HG03060 (cell line): ENCODE measurements at regions not wholly inside any gene's neighbourhood (a gene's known extent, or its start where the extent isn't known, plus 50 kb on each side); places are given as distances from the start of the nearest gene placed in this dataset.

ENCODE experiments used
- ATAC-seq: cut with Tn5 transposase; IDR thresholded peaks from one replicate; pipeline ENCODE4 v1.9.1; 2021; ENCODE audit warnings: low read depth, moderate number of reproducible peaks; ENCODE audit not compliant: unreplicated experiment

GRCh38 chr1:209038735-209039134 is 544.8 kb upstream of the CAMK1G start:
- no peak for ATAC-seq

- ATAC-seq, result no peak
These were observed 543.2 kb upstream of the CAMK1G start for GRCh38 chr1:209040351-209040750.

GRCh38 chr1:209041927-209042326 is 541.6 kb upstream of the CAMK1G start:
- ATAC-seq, result no peak

- no peak for ATAC-seq
These were observed 541.1 kb upstream of the CAMK1G start for GRCh38 chr1:209042413-209042812.

- no peak for ATAC-seq
These were observed 538.0 kb upstream of the CAMK1G start for GRCh38 chr1:209045331-209046057.

GRCh38 chr1:209046058-209046417 is 537.5 kb upstream of the CAMK1G start:
- no peak for ATAC-seq

- no peak for ATAC-seq
These were observed 536.6 kb upstream of the CAMK1G start for GRCh38 chr1:209046935-209047334.

- ATAC-seq, result no peak
These were observed 534.4 kb upstream of the CAMK1G start for GRCh38 chr1:209048941-209049669.

- no peak for ATAC-seq
These were observed 531.9 kb upstream of the CAMK1G start for GRCh38 chr1:209051570-209051969.

GRCh38 chr1:209053587-209053986 is 529.9 kb upstream of the CAMK1G start:
- ATAC-seq, result no peak

- ATAC-seq, result no peak
These were observed 526.4 kb upstream of the CAMK1G start for GRCh38 chr1:209057083-209057482.

GRCh38 chr1:209057901-209058300 is 525.6 kb upstream of the CAMK1G start:
- no peak for ATAC-seq

GRCh38 chr1:209059376-209059775 is 524.1 kb upstream of the CAMK1G start:
- ATAC-seq, result no peak

GRCh38 chr1:209059981-209060380 is 523.5 kb upstream of the CAMK1G start:
- no peak for ATAC-seq

GRCh38 chr1:209062081-209062620 is 521.4 kb upstream of the CAMK1G start:
- no peak for ATAC-seq

GRCh38 chr1:209062863-209063262 is 520.7 kb upstream of the CAMK1G start:
- ATAC-seq, result no peak

GRCh38 chr1:209063767-209064659 is 519.5 kb upstream of the CAMK1G start:
- no peak for ATAC-seq

- ATAC-seq, result no peak
These were observed 518.4 kb upstream of the CAMK1G start for GRCh38 chr1:209064850-209065706.

GRCh38 chr1:209072481-209072880 is 511.0 kb upstream of the CAMK1G start:
- no peak for ATAC-seq

- no peak for ATAC-seq
These were observed 509.6 kb upstream of the CAMK1G start for GRCh38 chr1:209073879-209074278.
